GM12878 (cell line): ENCODE measurements at regions not wholly inside any gene's neighbourhood (a gene's known extent, or its start where the extent isn't known, plus 50 kb on each side); places are given as distances from the start of the nearest gene placed in this dataset.

Experiments
- BHLHE40 ChIP-seq, 2 experiments: fragments of 450-650 bp in 1 of 2; IDR thresholded peaks; 2 replicates each; pipeline ENCODE4 v1.6.1; 2011 to 2017; ENCODE audit warnings: low read depth in 2 of 2, borderline replicate concordance in 1 of 2, improper control_type of control experiment in 1 of 2, low read length in 1 of 2, mild to moderate bottlenecking in 1 of 2
- EZH2 ChIP-seq: IDR thresholded peaks from 2 replicates; pipeline ENCODE4 v1.6.1; 2012; ENCODE audit warnings: low read depth, mild to moderate bottlenecking, control low read depth, inconsistent platforms, low read length, borderline replicate concordance; ENCODE audit not compliant: control insufficient read depth
- JUNB ChIP-seq: IDR thresholded peaks from 2 replicates; pipeline ENCODE4 v1.6.1; 2016; ENCODE audit warnings: antibody characterized with exemption, mild to moderate bottlenecking
- JUND ChIP-seq: IDR thresholded peaks from 2 replicates; pipeline ENCODE4 v1.6.1; 2012; ENCODE audit warnings: low read depth, mild to moderate bottlenecking, low read length, improper control_type of control experiment, moderate library complexity
- SRF ChIP-seq, 2 experiments: IDR thresholded peaks; 2 replicates each; pipeline ENCODE4 v1.6.1; 2011; ENCODE audit warnings: low read depth in 2 of 2, low read length in 2 of 2, mild to moderate bottlenecking in 1 of 2, moderate library complexity in 1 of 2
- TF ChIP-seq, protein P1 (sequence below): fragments of 150-350 bp; IDR thresholded peaks from 2 replicates; pipeline ENCODE4 v1.6.1; 2016; ENCODE audit warnings: low read depth, low read length
- TF ChIP-seq, protein P2 (sequence below): IDR thresholded peaks from 2 replicates; pipeline ENCODE4 v1.6.1; 2012; ENCODE audit warnings: mild to moderate bottlenecking, low read depth, low read length
- TF ChIP-seq, protein P3 (sequence below): IDR thresholded peaks from 2 replicates; pipeline ENCODE4 v1.6.1; 2011; ENCODE audit warnings: mild to moderate bottlenecking, low read depth, low read length, moderate library complexity; ENCODE audit not compliant: insufficient replicate concordance
- TF ChIP-seq, protein P4 (sequence below): IDR thresholded peaks from 2 replicates; pipeline ENCODE4 v1.6.1; 2012; ENCODE audit warnings: low read depth, low read length, improper control_type of control experiment
- TF ChIP-seq, protein P5 (sequence below): IDR thresholded peaks from 2 replicates; pipeline ENCODE4 v1.6.1; 2011; ENCODE audit warnings: borderline replicate concordance, low read depth, mild to moderate bottlenecking, moderate library complexity, low read length; ENCODE audit not compliant: insufficient read depth, poor library complexity, severe bottlenecking

DNA sequence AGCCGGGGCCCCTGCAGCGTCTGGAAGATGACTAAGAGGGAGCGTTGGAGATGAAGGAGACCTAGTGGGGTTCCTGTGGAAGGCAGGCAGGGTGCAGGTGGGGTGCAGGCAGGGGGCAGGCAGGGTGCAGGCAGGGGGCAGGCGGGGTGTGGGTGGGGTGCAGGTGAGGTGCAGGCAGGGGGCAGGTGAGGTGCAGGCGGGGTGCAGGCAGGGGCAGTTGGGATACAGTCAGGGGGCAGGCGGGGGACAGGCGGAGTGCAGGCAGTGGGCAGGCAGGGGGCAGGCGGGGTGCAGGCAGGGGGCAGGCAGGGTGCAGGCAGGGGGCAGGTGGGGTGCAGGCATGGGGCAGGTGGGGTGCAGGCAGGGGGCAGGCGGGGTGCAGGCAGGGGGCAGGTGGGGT, 142.8 kb downstream of the SOX1 start:
- TF ChIP-seq SRF (IDR thresholded peaks at IDR 0.05; ENCODE audit: low read depth in 2 of 2, low read length in 2 of 2) (no peak), BHLHE40 (IDR thresholded peaks at IDR 0.05; ENCODE audit: borderline replicate concordance in 1 of 2, low read depth in 2 of 2, low read length in 1 of 2) (no peak), EZH2 (no peak), JUNB (no peak), JUND (no peak)
- TF ChIP-seq, protein P1, sequence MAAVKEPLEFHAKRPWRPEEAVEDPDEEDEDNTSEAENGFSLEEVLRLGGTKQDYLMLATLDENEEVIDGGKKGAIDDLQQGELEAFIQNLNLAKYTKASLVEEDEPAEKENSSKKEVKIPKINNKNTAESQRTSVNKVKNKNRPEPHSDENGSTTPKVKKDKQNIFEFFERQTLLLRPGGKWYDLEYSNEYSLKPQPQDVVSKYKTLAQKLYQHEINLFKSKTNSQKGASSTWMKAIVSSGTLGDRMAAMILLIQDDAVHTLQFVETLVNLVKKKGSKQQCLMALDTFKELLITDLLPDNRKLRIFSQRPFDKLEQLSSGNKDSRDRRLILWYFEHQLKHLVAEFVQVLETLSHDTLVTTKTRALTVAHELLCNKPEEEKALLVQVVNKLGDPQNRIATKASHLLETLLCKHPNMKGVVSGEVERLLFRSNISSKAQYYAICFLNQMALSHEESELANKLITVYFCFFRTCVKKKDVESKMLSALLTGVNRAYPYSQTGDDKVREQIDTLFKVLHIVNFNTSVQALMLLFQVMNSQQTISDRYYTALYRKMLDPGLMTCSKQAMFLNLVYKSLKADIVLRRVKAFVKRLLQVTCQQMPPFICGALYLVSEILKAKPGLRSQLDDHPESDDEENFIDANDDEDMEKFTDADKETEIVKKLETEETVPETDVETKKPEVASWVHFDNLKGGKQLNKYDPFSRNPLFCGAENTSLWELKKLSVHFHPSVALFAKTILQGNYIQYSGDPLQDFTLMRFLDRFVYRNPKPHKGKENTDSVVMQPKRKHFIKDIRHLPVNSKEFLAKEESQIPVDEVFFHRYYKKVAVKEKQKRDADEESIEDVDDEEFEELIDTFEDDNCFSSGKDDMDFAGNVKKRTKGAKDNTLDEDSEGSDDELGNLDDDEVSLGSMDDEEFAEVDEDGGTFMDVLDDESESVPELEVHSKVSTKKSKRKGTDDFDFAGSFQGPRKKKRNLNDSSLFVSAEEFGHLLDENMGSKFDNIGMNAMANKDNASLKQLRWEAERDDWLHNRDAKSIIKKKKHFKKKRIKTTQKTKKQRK, result no peak
- TF ChIP-seq, protein P2, sequence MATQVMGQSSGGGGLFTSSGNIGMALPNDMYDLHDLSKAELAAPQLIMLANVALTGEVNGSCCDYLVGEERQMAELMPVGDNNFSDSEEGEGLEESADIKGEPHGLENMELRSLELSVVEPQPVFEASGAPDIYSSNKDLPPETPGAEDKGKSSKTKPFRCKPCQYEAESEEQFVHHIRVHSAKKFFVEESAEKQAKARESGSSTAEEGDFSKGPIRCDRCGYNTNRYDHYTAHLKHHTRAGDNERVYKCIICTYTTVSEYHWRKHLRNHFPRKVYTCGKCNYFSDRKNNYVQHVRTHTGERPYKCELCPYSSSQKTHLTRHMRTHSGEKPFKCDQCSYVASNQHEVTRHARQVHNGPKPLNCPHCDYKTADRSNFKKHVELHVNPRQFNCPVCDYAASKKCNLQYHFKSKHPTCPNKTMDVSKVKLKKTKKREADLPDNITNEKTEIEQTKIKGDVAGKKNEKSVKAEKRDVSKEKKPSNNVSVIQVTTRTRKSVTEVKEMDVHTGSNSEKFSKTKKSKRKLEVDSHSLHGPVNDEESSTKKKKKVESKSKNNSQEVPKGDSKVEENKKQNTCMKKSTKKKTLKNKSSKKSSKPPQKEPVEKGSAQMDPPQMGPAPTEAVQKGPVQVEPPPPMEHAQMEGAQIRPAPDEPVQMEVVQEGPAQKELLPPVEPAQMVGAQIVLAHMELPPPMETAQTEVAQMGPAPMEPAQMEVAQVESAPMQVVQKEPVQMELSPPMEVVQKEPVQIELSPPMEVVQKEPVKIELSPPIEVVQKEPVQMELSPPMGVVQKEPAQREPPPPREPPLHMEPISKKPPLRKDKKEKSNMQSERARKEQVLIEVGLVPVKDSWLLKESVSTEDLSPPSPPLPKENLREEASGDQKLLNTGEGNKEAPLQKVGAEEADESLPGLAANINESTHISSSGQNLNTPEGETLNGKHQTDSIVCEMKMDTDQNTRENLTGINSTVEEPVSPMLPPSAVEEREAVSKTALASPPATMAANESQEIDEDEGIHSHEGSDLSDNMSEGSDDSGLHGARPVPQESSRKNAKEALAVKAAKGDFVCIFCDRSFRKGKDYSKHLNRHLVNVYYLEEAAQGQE, result no peak
- TF ChIP-seq, protein P3, sequence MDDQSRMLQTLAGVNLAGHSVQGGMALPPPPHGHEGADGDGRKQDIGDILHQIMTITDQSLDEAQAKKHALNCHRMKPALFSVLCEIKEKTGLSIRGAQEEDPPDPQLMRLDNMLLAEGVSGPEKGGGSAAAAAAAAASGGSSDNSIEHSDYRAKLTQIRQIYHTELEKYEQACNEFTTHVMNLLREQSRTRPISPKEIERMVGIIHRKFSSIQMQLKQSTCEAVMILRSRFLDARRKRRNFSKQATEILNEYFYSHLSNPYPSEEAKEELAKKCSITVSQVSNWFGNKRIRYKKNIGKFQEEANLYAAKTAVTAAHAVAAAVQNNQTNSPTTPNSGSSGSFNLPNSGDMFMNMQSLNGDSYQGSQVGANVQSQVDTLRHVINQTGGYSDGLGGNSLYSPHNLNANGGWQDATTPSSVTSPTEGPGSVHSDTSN, result no peak
- TF ChIP-seq, protein P4, sequence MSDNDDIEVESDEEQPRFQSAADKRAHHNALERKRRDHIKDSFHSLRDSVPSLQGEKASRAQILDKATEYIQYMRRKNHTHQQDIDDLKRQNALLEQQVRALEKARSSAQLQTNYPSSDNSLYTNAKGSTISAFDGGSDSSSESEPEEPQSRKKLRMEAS, result no peak
- TF ChIP-seq, protein P5, sequence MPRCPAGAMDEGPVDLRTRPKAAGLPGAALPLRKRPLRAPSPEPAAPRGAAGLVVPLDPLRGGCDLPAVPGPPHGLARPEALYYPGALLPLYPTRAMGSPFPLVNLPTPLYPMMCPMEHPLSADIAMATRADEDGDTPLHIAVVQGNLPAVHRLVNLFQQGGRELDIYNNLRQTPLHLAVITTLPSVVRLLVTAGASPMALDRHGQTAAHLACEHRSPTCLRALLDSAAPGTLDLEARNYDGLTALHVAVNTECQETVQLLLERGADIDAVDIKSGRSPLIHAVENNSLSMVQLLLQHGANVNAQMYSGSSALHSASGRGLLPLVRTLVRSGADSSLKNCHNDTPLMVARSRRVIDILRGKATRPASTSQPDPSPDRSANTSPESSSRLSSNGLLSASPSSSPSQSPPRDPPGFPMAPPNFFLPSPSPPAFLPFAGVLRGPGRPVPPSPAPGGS, result no peak
